ENCODE measurements at regions not wholly inside any gene's neighbourhood (a gene's known extent, or its start where the extent isn't known, plus 50 kb on each side); places are given as distances from the start of the nearest gene placed in this dataset.

DNA sequence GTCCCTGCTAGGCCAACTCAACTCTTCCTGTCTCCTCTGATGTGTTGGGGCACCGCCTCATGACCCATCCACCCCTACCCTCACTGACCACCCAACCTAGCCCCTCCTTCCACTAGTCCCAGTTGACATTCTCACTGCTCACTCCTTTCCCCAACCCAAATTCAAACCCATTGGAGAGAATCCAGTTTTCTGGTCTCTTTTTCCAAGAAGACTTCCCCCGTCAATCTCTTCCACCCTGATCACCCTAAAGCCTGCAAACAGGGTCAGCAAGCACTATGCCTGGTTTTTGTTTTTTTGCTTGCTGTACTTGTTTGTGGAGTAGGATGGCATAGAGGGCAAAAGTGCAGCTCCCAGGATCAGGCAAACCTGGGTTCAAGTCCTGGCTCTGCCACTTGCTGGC lies 176.6 kb upstream of the PPP2R3A start:
- H3K36me3 Mint-ChIP-seq, result peaks cover 0 to 2% of the 10 kb centered on the region in 2 donors
- H3K4me3 Mint-ChIP-seq, result no peak overlapping the region
- no peak overlapping the region for H3K27ac Mint-ChIP-seq
- H3K9me3 Mint-ChIP-seq, result peaks cover 0 to 4% of the 10 kb centered on the region in 2 donors
- H3K4me1 Mint-ChIP-seq, result peaks cover 10 to 15% of the 10 kb centered on the region in 2 donors
- DNase-seq (no peak), ATAC-seq (replicated peaks) (no peak)
- H3K27me3 Mint-ChIP-seq, result peaks cover 0 to 8% of the 10 kb centered on the region in 2 donors

DNA sequence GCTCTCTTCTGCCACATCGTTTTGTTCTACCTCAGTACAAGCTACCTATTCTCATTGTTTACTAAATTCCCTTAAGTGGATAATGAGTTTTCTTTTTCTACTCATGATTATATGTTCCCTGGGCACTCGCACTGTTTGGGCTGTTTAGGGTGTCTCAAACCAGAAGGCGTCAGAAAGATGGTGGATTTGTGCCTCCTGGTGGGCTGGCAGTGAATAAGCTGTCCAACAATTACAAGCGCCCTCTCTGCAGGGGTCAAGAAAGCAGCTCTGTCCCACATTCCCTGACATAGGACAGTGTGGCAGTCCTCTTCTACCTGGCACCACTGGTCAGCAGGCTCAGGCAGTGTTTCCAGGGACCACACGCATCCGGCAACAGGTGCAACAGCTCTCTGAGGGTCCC lies 173.4 kb upstream of the PPP2R3A start:
- H3K4me3 Mint-ChIP-seq, result no peak overlapping the region
- peaks cover 0 to 5% of the 10 kb centered on the region in 2 donors for H3K9me3 Mint-ChIP-seq
- no peaks in the 10 kb centered on the region for H3K4me1 Mint-ChIP-seq
- ATAC-seq (replicated peaks), result no peak
- no peak overlapping the region for H3K27ac Mint-ChIP-seq
- H3K27me3 Mint-ChIP-seq, result peaks cover 0 to 8% of the 10 kb centered on the region in 2 donors
- H3K36me3 Mint-ChIP-seq, result peaks cover 0 to 2% of the 10 kb centered on the region in 2 donors
- no peak for DNase-seq

DNA sequence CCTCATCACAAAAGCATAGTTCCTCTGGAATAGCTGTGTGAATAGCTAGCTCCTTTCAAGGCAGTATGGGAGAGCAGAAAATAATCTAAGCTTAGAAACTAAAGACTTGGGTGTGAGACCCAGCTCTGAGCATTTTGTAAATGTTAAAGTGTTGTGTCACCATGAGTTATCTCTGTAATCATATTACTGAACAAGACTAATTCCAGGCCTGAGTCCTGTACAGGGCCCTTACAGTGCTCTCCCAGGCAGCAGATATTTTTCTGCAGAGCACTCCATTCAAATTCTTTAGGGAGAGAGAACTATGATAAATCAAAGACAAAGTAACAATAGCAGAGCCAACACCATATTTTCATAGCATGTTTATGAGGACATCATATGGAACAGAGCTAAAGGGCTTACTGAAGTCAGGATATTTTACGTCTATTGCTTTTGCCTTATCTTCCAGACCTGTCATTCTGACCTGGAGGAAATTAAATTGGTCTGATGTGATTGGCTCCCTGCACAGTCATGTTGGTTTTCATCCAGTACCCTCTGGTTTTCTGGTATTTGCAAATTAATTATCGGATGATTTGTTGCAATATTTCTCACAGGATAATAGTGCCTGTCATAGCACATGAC lies 172.6 kb upstream of the PPP2R3A start:
- peaks cover 0 to 8% of the 10 kb centered on the region in 2 donors for H3K27me3 Mint-ChIP-seq
- H3K27ac Mint-ChIP-seq, result no peak overlapping the region
- no peaks in the 10 kb centered on the region for H3K4me1 Mint-ChIP-seq
- H3K9me3 Mint-ChIP-seq, result peaks cover 0 to 5% of the 10 kb centered on the region in 2 donors
- DNase-seq (no peak), ATAC-seq (replicated peaks) (no peak)
- H3K36me3 Mint-ChIP-seq, result peaks cover 0 to 2% of the 10 kb centered on the region in 2 donors
- H3K4me3 Mint-ChIP-seq, result no peak overlapping the region

DNA sequence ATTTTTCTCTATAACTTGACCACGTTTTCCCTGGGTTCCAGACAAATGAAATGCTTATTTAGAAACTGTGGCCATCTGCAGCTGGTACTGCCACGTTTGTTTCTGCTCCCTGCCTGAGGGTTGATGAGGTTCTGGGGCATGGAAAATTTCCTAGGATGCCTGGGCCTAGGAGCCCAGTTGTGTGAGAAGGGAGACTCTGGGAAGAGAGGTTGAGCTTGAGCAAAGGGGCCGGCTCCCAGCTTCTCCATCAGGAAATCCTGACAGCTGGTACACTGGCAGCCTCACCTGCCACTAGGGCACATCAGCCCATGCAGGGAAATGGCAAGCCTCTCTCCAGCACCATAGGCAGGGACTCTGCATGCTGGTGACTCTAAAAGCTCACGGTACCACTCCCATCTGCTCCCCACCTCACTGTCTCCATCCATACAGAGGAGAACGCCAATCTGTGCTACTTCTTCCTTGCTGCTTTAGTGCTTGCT lies 165.4 kb upstream of the PPP2R3A start:
- no peak overlapping the region for H3K4me3 Mint-ChIP-seq
- H3K27ac Mint-ChIP-seq, result no peak overlapping the region
- peaks cover 0 to 6% of the 10 kb centered on the region in 2 donors for H3K27me3 Mint-ChIP-seq
- H3K36me3 Mint-ChIP-seq, result no peaks in the 10 kb centered on the region
- DNase-seq (no peak), ATAC-seq (replicated peaks) (no peak)
- H3K9me3 Mint-ChIP-seq, result peaks cover 0 to 4% of the 10 kb centered on the region in 2 donors
- no peaks in the 10 kb centered on the region for H3K4me1 Mint-ChIP-seq

DNA sequence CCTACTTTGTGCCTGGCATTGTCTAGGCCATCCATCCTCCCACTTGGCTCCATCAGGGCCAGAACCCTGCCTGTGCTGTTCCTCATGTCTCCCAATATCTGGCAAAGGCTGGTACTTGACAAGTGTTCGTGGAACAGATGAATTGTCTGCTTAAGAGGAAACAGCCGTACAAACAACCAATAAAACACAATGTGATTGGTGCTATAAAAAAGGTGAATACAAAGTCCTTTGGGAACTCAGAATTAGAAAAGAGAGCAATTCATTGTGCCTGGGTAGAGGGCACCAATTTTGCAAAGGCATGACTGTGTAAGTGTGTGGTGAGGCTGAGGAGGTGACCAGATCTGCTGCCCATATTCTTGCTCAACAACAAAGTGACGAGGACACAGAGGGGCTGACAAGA lies 164.5 kb upstream of the PPP2R3A start:
- Mint-ChIP-seq H3K36me3 (no peaks in the 10 kb centered on the region), H3K4me1 (no peaks in the 10 kb centered on the region), H3K9me3 (peaks cover 0 to 4% of the 10 kb centered on the region in 2 donors), H3K27ac (no peak overlapping the region), H3K27me3 (peaks cover 0 to 6% of the 10 kb centered on the region in 2 donors), H3K4me3 (no peak overlapping the region)
- ATAC-seq (replicated peaks) (no peak), DNase-seq (no peak)

DNA sequence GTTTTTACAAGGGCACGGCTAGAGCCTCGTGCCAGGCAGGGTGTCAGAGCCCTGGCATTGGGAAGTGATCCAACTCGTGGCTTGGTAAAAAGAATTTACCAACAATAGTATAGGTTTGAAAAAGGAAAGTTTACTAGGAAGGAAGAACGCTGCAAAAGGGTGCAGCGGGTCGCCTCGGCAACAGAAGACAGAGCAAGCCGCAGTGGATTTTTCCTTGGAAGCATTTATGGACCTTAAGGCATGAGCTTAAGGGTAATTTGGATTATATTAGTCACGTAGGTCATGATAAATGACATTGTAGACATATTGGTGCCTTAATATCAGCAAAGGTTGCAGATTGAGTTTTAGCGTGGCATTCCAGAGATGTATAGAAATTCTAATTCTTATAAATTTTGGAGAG lies 163.4 kb upstream of the PPP2R3A start:
- H3K9me3 Mint-ChIP-seq, result peaks cover 0 to 2% of the 10 kb centered on the region in 2 donors
- no peak for DNase-seq
- H3K4me1 Mint-ChIP-seq, result no peaks in the 10 kb centered on the region

DNA sequence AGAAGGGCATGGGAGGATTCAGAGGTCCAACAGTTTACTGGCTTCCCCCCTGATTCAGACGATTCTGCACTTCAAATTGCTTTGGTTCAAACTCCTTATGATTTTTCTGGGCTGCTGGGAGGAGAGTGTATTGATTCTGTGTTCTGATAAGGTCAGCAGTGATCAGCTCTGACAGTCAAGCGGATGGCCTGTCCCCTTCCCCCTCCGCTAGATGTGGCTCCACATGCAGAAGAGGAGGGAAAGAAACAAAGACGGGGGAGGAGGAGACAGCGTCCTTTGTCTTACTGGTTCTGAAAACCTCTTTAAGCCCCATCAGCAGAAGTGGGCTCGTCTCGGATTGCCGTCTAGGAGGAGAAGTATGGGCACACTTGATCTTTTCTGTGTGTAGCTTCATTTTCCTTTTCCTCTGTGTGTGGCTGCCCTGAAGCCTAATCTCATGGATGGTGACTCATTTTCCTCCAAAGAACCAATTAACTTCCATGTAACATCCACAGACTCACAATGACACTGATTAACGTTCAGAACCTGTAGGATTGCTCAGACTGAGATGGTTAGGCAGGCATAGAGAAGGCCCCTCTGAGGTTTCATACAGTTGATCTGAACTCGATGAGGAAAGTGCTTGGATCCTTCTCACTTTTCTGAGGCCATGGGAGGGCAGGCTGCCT lies 162.4 kb upstream of the PPP2R3A start:
- H3K36me3 Mint-ChIP-seq, result no peaks in the 10 kb centered on the region
- no peak for DNase-seq
- H3K9me3 Mint-ChIP-seq, result peaks cover 0 to 1% of the 10 kb centered on the region in 2 donors
- peaks cover 0 to 3% of the 10 kb centered on the region in 2 donors for H3K27me3 Mint-ChIP-seq
- no peaks in the 10 kb centered on the region for H3K4me1 Mint-ChIP-seq
- H3K27ac Mint-ChIP-seq, result no peak overlapping the region
- no peak for ATAC-seq (replicated peaks)
- H3K4me3 Mint-ChIP-seq, result no peak overlapping the region

More for the DNA sequence above, 163.4 kb upstream of the PPP2R3A start:
- Mint-ChIP-seq H3K36me3 (no peaks in the 10 kb centered on the region), H3K4me3 (no peak overlapping the region), H3K27me3 (peaks cover 0 to 6% of the 10 kb centered on the region in 2 donors), H3K27ac (no peak overlapping the region)
- ATAC-seq (replicated peaks), result no peak

DNA sequence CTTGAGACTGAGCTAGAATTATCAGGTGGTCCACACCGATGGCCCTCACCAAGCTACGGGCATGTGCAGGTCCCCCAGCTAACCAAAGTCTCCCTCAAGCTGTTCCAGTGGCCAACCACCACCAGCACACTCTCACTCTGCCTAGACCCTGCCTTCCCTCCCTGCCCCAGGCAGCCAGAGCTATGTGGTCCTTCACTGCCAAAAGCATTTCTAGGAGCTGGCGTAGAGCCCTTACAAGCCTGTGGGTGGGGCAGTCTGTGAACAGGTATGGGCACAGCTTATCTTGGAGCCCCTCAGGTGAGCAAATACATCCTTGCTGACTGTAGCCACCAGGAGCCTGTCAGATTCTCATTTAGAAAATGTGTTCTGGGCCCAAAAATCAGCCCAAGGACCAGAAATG lies 159.8 kb upstream of the PPP2R3A start:
- DNase-seq (no peak), ATAC-seq (replicated peaks) (no peak)
- Mint-ChIP-seq H3K27ac (no peak overlapping the region), H3K36me3 (no peaks in the 10 kb centered on the region), H3K4me1 (no peaks in the 10 kb centered on the region), H3K4me3 (no peak overlapping the region), H3K9me3 (no peaks in the 10 kb centered on the region), H3K27me3 (no peaks in the 10 kb centered on the region)

DNA sequence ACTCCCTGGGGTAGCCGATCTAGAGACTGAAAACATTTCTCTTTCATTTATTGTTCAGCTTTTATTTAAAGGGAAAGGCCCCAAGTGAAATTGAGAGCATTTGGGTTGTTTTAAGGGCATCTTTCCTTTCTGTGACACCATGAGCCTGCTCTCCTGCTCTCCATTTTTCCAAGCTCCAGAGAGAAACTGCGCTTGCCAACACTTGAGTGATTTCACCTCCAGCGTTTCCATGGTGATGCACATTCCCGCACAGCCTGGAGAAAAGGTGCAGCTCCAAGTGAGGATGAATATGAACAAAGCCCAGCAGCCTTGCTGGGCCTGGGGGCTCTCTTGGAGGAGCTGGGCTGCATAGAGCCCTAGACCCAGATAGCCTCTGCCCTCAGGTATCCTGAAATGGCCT lies 159.2 kb upstream of the PPP2R3A start:
- no peak overlapping the region for H3K27ac Mint-ChIP-seq
- no peak for DNase-seq
- peaks cover 0 to 4% of the 10 kb centered on the region in 2 donors for H3K27me3 Mint-ChIP-seq
- no peaks in the 10 kb centered on the region for H3K4me1 Mint-ChIP-seq
- no peak overlapping the region for H3K4me3 Mint-ChIP-seq
- H3K9me3 Mint-ChIP-seq, result no peaks in the 10 kb centered on the region
- ATAC-seq (replicated peaks), result no peak
- H3K36me3 Mint-ChIP-seq, result no peaks in the 10 kb centered on the region

DNA sequence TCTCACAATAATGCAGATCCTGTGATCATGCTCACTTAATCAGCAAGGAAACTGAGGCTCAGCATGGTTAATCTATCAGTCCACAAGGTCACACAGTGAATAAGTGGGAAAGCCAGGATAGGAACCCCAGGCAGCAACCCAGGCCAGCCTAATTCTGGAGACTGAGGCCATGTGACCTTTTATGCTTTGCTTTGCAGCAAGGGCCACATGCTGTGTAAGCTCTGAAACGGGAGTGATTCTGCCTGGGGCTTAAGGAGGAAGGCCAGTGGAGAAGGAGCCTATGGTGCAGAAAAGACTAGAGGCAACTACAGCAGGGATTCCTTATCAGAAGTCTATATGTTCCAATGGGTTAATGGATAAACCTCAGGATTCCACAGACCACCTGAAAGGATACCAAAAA lies 157.6 kb upstream of the PPP2R3A start:
- H3K27me3 Mint-ChIP-seq, result peaks cover 0 to 4% of the 10 kb centered on the region in 2 donors
- no peaks in the 10 kb centered on the region for H3K9me3 Mint-ChIP-seq

DNA sequence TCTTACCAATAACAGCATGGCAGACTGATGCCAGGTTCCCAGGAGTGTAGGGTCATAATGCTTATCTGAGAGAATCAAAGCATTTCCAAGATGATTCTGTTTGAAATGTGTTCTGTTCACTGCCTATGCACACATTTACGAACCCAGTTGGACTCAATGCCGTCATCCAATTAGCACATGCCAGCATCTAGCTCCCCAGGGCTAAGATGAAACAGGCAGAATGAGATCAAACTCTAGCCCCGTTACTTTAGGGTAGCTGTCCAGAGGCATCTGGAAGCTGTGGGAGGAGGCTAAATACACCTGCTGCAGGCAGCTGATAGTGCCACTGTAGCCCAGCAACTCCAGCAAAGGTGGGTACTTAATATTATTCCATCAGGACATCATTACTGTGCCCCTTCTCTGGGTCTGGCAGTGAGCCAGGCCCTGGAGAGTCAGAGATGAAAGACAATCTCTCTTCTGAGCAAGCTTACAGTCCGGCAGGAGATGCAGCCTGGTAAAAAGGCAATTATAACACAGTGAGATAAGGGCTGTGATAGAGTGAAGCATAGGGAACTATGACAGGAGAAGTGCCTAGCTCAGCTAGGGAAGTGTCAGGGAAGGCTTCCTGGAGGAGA lies 156.4 kb upstream of the PPP2R3A start:
- no peak for ATAC-seq (replicated peaks)
- H3K36me3 Mint-ChIP-seq, result no peaks in the 10 kb centered on the region
- H3K27ac Mint-ChIP-seq, result no peak overlapping the region

More for the DNA sequence above, 157.6 kb upstream of the PPP2R3A start:
- no peaks in the 10 kb centered on the region for H3K36me3 Mint-ChIP-seq
- DNase-seq (no peak), ATAC-seq (replicated peaks) (no peak)
- no peak overlapping the region for H3K27ac Mint-ChIP-seq
- no peaks in the 10 kb centered on the region for H3K4me1 Mint-ChIP-seq
- H3K4me3 Mint-ChIP-seq, result no peak overlapping the region

DNA sequence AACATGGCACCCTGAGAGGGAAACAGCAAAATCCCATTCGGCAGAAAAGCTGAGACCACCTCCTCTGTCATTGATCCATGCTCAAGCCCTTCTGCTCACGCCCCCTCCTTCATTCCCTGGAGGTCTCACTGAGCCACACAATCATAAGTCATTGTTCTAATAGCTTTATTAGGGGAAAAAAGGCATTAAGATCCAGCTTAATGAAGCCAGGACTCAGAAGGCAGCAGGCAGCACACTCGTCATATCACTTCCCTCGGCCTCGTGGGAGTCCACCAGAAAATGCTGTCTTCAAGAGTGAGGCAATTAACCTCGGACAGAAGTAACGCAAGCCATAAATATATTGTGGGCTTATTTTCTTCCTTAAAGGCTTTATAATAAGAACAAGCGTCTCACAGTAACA lies 153.9 kb upstream of the PPP2R3A start:
- no peak for ATAC-seq (replicated peaks)
- no peak for DNase-seq
- Mint-ChIP-seq H3K4me1 (no peaks in the 10 kb centered on the region), H3K27me3 (peaks cover 4 to 12% of the 10 kb centered on the region in 2 donors), H3K4me3 (no peak overlapping the region), H3K36me3 (no peaks in the 10 kb centered on the region), H3K27ac (no peak overlapping the region), H3K9me3 (no peaks in the 10 kb centered on the region)

More for the DNA sequence above, 156.4 kb upstream of the PPP2R3A start:
- Mint-ChIP-seq H3K4me1 (no peaks in the 10 kb centered on the region), H3K9me3 (no peaks in the 10 kb centered on the region), H3K27me3 (peaks cover 0 to 8% of the 10 kb centered on the region in 2 donors), H3K4me3 (no peak overlapping the region)
- no peak for DNase-seq

DNA sequence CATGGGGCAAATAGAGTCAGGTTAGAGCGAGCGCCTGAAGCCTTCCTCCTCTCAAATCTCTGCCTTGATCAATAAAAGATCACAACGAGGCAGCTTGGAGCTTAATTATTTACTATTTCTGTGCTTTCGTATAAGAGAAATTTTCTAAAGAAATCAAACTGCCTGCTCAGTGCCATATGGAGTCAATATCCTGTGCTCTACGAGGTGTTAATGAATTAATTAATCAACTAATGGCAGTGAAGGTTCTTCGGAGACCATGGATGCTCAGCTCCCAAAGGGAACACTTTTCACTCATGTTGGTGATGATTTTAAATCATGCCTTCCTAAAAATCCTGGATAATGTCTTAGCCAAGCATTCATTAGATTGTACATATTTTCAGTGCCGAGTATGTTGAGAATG lies 153.5 kb upstream of the PPP2R3A start:
- Mint-ChIP-seq H3K9me3 (no peaks in the 10 kb centered on the region), H3K27me3 (peaks cover 7 to 12% of the 10 kb centered on the region in 2 donors), H3K4me3 (no peak overlapping the region), H3K4me1 (no peaks in the 10 kb centered on the region), H3K27ac (no peak overlapping the region), H3K36me3 (no peaks in the 10 kb centered on the region)
- ATAC-seq (replicated peaks), result no peak
- DNase-seq, result no peak

DNA sequence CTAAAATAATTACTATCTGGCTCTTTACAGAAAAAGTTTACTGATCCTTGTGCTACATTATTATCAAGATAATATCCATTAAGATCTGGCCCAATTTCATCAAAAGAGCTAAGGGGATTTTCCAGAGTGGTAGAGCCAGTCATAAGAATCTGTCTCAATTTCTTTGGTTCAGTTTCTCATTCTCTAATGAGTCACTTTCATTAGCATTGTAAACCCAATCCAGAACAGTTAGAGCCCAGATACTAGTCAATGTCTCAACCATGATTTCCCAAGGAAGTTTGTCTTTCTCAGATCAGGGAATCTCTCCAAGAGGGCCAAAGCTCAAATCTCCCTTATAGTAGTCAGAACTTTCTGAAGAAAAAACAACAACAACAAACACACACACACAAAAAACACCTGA lies 131.1 kb upstream of the PPP2R3A start:
- H3K4me1 Mint-ChIP-seq, result no peaks in the 10 kb centered on the region

More for the DNA sequence above, 131.1 kb upstream of the PPP2R3A start:
- Mint-ChIP-seq H3K36me3 (no peaks in the 10 kb centered on the region), H3K4me3 (no peak overlapping the region), H3K9me3 (no peaks in the 10 kb centered on the region), H3K27me3 (peaks cover 0 to 4% of the 10 kb centered on the region in 2 donors), H3K27ac (no peak overlapping the region)
- DNase-seq, result no peak
- ATAC-seq (replicated peaks), result no peak
